CD4-positive, alpha-beta T cell treated with Interleukin-15 for 4 hours (primary cell): ENCODE measurements at regions not wholly inside any gene's neighbourhood (a gene's known extent, or its start where the extent isn't known, plus 50 kb on each side); places are given as distances from the start of the nearest gene placed in this dataset.

Source experiments
- DNase-seq: peaks from one replicate; pipeline ENCODE4 v3.0.0-alpha.2; 2020; ENCODE audit warnings: low spot score

GRCh38 chr5:8473827-8474568 lies 605.0 kb downstream of the MTRR start:
- no peak for DNase-seq

- no peak for DNase-seq
Measured at GRCh38 chr5:8474569-8474930, 605.6 kb downstream of the MTRR start.

- DNase-seq, result no peak
Measured at GRCh38 chr5:8478326-8478725, 609.4 kb downstream of the MTRR start.

- no peak for DNase-seq
Measured at GRCh38 chr5:8481007-8481406, 612.1 kb downstream of the MTRR start.

- DNase-seq, result no peak
Measured at GRCh38 chr5:8491254-8491653, 622.3 kb downstream of the MTRR start.

GRCh38 chr5:8493176-8493575 lies 624.2 kb downstream of the MTRR start:
- no peak for DNase-seq

GRCh38 chr5:8500426-8500825 lies 631.5 kb downstream of the MTRR start:
- DNase-seq, result no peak

GRCh38 chr5:8505196-8505595 lies 636.2 kb downstream of the MTRR start:
- DNase-seq, result no peak

- DNase-seq, result no peak
Measured at GRCh38 chr5:8508231-8508630, 639.3 kb downstream of the MTRR start.

- no peak for DNase-seq
Measured at GRCh38 chr5:8516356-8516755, 647.4 kb downstream of the MTRR start.

- no peak for DNase-seq
Measured at GRCh38 chr5:8517456-8517855, 648.5 kb downstream of the MTRR start.

- no peak for DNase-seq
Measured at GRCh38 chr5:8520917-8521316, 652.0 kb downstream of the MTRR start.

- no peak for DNase-seq
Measured at GRCh38 chr5:8521991-8522390, 653.0 kb downstream of the MTRR start.

- no peak for DNase-seq
Measured at GRCh38 chr5:8522646-8523045, 653.7 kb downstream of the MTRR start.

GRCh38 chr5:8523501-8523900 lies 654.6 kb downstream of the MTRR start:
- DNase-seq, result no peak

- DNase-seq, result no peak
Measured at GRCh38 chr5:8525819-8526218, 656.9 kb downstream of the MTRR start.

- DNase-seq, result no peak
Measured at GRCh38 chr5:8528106-8528505, 659.2 kb downstream of the MTRR start.

- DNase-seq, result no peak
Measured at GRCh38 chr5:8538821-8539220, 669.9 kb downstream of the MTRR start.

- DNase-seq, result no peak
Measured at GRCh38 chr5:8540317-8540716, 671.4 kb downstream of the MTRR start.

- no peak for DNase-seq
Measured at GRCh38 chr5:8550921-8551320, 682.0 kb downstream of the MTRR start.

GRCh38 chr5:8553364-8553763 lies 684.4 kb downstream of the MTRR start:
- no peak for DNase-seq

GRCh38 chr5:8557728-8558127 lies 688.8 kb downstream of the MTRR start:
- no peak for DNase-seq

- DNase-seq, result no peak
Measured at GRCh38 chr5:8560776-8561175, 691.8 kb downstream of the MTRR start.

GRCh38 chr5:8561224-8561840 lies 692.4 kb downstream of the MTRR start:
- DNase-seq, result no peak
